HEK293T (cell line): ENCODE measurements at regions not wholly inside any gene's neighbourhood (a gene's known extent, or its start where the extent isn't known, plus 50 kb on each side); places are given as distances from the start of the nearest gene placed in this dataset.

Experiments used
- NFRKB ChIP-seq: fragments of 450-650 bp; IDR thresholded peaks from 2 replicates; pipeline ENCODE4 v1.6.1; 2016; ENCODE audit warnings: mild to moderate bottlenecking, moderate library complexity
- SP1 ChIP-seq: fragments of 450-650 bp; IDR thresholded peaks from 2 replicates; pipeline ENCODE4 v1.6.1; 2017
- SUZ12 ChIP-seq: fragments of 450-650 bp; IDR thresholded peaks from 2 replicates; pipeline ENCODE4 v1.6.1; 2016; ENCODE audit warnings: mild to moderate bottlenecking
- ZNF384 ChIP-seq: fragments of 450-650 bp; IDR thresholded peaks from 2 replicates; pipeline ENCODE4 v1.6.1; 2016

DNA sequence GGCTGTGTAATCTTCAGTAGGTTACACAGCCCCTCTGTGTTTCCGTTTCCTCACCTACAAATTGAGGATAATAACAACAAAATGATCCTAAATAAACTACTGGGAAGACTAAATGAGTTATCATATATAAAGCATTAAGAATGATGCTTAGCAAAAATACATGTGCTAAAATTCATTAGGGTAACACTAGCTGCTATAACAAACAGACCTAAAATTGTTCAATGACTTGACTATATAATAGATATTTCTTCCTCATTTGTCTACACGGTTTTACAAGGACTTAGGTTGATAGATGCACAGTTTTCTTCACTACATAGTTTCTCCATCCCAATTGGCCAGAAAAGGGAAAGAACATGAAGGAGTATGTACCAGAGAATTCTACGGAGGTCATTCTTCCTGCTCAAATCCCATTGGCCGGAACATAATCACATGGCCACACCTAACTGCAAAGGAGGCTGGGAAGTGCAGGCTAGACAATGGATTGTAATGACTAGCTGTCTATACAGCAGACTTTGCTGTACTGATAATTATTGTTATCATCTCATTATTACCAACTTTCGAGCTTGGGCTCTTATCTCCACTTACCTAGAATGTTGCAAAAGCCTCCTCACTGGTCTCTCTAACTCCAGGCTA, 223.5 kb upstream of the NUDT4 start:
- TF ChIP-seq NFRKB, result no peak
- no peak for TF ChIP-seq SUZ12
- no peak for TF ChIP-seq ZNF384
- no peak for TF ChIP-seq SP1
